ENCODE measurements at regions not wholly inside any gene's neighbourhood (a gene's known extent, or its start where the extent isn't known, plus 50 kb on each side); places are given as distances from the start of the nearest gene placed in this dataset.

DNA sequence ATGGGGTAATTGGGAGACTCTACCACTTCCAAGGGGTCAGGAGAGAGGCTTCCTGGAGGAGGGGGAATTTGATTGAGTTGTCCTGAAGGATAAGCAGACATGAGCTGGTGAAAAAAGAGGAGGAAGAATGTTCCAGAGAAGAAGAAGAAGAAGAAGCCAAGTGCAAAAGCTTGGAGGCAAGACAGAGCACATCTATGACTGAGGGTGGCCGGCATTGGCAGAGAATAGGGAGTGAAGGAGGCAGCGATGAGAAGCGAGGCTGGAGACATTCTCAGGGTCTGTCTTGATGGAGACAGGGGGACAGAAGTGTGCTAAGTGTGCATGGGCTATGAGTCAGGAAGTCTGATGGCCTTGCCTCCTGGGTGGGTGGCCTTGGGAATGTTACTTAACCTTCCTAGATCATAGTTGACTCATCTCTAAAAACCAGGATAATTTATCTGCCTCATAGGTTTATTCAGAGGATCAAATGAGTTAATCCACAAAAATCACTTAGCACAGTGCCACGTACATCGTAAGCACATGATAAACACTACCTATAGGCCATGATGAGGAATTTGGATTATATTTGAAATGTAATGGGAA lies 171.7 kb downstream of the ABCC12 start:
- TF ChIP-seq PPARA (CRISPR knock-in tag; IDR thresholded peaks at IDR 0.05; ENCODE audit: borderline replicate concordance) (no peak), BACH2 (CRISPR knock-in tag; IDR thresholded peaks at IDR 0.05; ENCODE audit: borderline replicate concordance) (no peak), ZNF70 (CRISPR knock-in tag; IDR thresholded peaks at IDR 0.05) (no peak), OSR1 (CRISPR knock-in tag; IDR thresholded peaks at IDR 0.05) (no peak), ZC3H10 (CRISPR knock-in tag; IDR thresholded peaks at IDR 0.05) (no peak), TCF4 (CRISPR knock-in tag; IDR thresholded peaks at IDR 0.05; ENCODE audit: borderline replicate concordance) (no peak), ZNF8 (CRISPR knock-in tag; IDR thresholded peaks at IDR 0.05) (no peak), SNAI2 (CRISPR knock-in tag; IDR thresholded peaks at IDR 0.05) (no peak), TOX (CRISPR knock-in tag; IDR thresholded peaks at IDR 0.05; ENCODE audit: borderline replicate concordance) (no peak), ZFP30 (CRISPR knock-in tag; IDR thresholded peaks at IDR 0.05) (no peak), RARB (CRISPR knock-in tag; IDR thresholded peaks at IDR 0.05) (no peak)
- TF ChIP-seq, protein P1, sequence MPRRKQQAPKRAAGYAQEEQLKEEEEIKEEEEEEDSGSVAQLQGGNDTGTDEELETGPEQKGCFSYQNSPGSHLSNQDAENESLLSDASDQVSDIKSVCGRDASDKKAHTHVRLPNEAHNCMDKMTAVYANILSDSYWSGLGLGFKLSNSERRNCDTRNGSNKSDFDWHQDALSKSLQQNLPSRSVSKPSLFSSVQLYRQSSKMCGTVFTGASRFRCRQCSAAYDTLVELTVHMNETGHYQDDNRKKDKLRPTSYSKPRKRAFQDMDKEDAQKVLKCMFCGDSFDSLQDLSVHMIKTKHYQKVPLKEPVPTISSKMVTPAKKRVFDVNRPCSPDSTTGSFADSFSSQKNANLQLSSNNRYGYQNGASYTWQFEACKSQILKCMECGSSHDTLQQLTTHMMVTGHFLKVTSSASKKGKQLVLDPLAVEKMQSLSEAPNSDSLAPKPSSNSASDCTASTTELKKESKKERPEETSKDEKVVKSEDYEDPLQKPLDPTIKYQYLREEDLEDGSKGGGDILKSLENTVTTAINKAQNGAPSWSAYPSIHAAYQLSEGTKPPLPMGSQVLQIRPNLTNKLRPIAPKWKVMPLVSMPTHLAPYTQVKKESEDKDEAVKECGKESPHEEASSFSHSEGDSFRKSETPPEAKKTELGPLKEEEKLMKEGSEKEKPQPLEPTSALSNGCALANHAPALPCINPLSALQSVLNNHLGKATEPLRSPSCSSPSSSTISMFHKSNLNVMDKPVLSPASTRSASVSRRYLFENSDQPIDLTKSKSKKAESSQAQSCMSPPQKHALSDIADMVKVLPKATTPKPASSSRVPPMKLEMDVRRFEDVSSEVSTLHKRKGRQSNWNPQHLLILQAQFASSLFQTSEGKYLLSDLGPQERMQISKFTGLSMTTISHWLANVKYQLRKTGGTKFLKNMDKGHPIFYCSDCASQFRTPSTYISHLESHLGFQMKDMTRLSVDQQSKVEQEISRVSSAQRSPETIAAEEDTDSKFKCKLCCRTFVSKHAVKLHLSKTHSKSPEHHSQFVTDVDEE (CRISPR knock-in tag; IDR thresholded peaks at IDR 0.05) = no peak
- TF ChIP-seq, protein P2, sequence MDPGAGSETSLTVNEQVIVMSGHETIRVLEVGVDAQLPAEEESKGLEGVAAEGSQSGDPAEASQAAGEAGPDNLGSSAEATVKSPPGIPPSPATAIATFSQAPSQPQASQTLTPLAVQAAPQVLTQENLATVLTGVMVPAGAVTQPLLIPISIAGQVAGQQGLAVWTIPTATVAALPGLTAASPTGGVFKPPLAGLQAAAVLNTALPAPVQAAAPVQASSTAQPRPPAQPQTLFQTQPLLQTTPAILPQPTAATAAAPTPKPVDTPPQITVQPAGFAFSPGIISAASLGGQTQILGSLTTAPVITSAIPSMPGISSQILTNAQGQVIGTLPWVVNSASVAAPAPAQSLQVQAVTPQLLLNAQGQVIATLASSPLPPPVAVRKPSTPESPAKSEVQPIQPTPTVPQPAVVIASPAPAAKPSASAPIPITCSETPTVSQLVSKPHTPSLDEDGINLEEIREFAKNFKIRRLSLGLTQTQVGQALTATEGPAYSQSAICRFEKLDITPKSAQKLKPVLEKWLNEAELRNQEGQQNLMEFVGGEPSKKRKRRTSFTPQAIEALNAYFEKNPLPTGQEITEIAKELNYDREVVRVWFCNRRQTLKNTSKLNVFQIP (CRISPR knock-in tag; IDR thresholded peaks at IDR 0.05; ENCODE audit: borderline replicate concordance, low read depth) = no peak
- TF ChIP-seq, protein P3, sequence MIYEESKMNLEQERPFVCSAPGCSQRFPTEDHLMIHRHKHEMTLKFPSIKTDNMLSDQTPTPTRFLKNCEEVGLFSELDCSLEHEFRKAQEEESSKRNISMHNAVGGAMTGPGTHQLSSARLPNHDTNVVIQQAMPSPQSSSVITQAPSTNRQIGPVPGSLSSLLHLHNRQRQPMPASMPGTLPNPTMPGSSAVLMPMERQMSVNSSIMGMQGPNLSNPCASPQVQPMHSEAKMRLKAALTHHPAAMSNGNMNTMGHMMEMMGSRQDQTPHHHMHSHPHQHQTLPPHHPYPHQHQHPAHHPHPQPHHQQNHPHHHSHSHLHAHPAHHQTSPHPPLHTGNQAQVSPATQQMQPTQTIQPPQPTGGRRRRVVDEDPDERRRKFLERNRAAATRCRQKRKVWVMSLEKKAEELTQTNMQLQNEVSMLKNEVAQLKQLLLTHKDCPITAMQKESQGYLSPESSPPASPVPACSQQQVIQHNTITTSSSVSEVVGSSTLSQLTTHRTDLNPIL (CRISPR knock-in tag; IDR thresholded peaks at IDR 0.05; ENCODE audit: low read depth) = no peak
- TF ChIP-seq, protein P4, sequence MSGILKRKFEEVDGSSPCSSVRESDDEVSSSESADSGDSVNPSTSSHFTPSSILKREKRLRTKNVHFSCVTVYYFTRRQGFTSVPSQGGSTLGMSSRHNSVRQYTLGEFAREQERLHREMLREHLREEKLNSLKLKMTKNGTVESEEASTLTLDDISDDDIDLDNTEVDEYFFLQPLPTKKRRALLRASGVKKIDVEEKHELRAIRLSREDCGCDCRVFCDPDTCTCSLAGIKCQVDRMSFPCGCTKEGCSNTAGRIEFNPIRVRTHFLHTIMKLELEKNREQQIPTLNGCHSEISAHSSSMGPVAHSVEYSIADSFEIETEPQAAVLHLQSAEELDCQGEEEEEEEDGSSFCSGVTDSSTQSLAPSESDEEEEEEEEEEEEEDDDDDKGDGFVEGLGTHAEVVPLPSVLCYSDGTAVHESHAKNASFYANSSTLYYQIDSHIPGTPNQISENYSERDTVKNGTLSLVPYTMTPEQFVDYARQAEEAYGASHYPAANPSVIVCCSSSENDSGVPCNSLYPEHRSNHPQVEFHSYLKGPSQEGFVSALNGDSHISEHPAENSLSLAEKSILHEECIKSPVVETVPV (CRISPR knock-in tag; IDR thresholded peaks at IDR 0.05) = no peak
- no peak for ATAC-seq

DNA sequence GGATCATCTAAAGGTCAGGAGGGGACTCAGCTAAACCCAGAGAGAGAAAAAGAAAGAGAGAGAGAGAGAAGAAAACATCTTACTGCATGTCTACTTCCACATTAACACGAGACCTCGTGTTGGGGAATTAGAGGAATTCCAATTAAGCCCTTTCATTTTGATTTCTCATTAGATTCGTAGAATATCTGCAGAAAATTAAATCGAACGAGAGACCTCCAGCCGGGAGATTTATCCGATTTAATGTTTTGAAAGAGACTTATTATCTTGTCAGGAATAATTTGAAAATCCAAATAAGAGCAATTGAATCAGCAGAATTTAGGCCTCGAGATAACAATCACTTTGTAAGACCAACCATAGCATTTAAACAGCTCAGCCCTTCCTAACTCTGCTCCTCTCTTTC lies 175.6 kb downstream of the ABCC12 start:
- no peak for ATAC-seq
- TF ChIP-seq ZFP30 (CRISPR knock-in tag; IDR thresholded peaks at IDR 0.05) = no peak
- TF ChIP-seq ZNF70 (CRISPR knock-in tag; IDR thresholded peaks at IDR 0.05) = no peak
- TF ChIP-seq BACH2 (CRISPR knock-in tag; IDR thresholded peaks at IDR 0.05; ENCODE audit: borderline replicate concordance) = no peak
- TF ChIP-seq ZFP3 (CRISPR knock-in tag; IDR thresholded peaks at IDR 0.05) = no peak
- TF ChIP-seq, protein P1 (CRISPR knock-in tag; IDR thresholded peaks at IDR 0.05) = no peak
- TF ChIP-seq, protein P5, sequence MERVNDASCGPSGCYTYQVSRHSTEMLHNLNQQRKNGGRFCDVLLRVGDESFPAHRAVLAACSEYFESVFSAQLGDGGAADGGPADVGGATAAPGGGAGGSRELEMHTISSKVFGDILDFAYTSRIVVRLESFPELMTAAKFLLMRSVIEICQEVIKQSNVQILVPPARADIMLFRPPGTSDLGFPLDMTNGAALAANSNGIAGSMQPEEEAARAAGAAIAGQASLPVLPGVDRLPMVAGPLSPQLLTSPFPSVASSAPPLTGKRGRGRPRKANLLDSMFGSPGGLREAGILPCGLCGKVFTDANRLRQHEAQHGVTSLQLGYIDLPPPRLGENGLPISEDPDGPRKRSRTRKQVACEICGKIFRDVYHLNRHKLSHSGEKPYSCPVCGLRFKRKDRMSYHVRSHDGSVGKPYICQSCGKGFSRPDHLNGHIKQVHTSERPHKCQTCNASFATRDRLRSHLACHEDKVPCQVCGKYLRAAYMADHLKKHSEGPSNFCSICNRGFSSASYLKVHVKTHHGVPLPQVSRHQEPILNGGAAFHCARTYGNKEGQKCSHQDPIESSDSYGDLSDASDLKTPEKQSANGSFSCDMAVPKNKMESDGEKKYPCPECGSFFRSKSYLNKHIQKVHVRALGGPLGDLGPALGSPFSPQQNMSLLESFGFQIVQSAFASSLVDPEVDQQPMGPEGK (CRISPR knock-in tag; IDR thresholded peaks at IDR 0.05; ENCODE audit: borderline replicate concordance) = no peak
- no peak for TF ChIP-seq ZC3H10 (CRISPR knock-in tag; IDR thresholded peaks at IDR 0.05)
- no peak for TF ChIP-seq ARNTL (CRISPR knock-in tag; IDR thresholded peaks at IDR 0.05; ENCODE audit: borderline replicate concordance, low read depth)
- no peak for TF ChIP-seq ZNF8 (CRISPR knock-in tag; IDR thresholded peaks at IDR 0.05)
- TF ChIP-seq TOX (CRISPR knock-in tag; IDR thresholded peaks at IDR 0.05; ENCODE audit: borderline replicate concordance) = no peak
- TF ChIP-seq RARB (CRISPR knock-in tag; IDR thresholded peaks at IDR 0.05) = no peak
- TF ChIP-seq OSR1 (CRISPR knock-in tag; IDR thresholded peaks at IDR 0.05) = no peak
- no peak for TF ChIP-seq PPARA (CRISPR knock-in tag; IDR thresholded peaks at IDR 0.05; ENCODE audit: borderline replicate concordance)
- no peak for TF ChIP-seq SNAI2 (CRISPR knock-in tag; IDR thresholded peaks at IDR 0.05)
- TF ChIP-seq ISL1 (CRISPR knock-in tag; IDR thresholded peaks at IDR 0.05) = no peak
- no peak for TF ChIP-seq GLIS3 (CRISPR knock-in tag; IDR thresholded peaks at IDR 0.05)

Data from SK-N-SH treated with all-trans-retinoic acid at 6 μM for 48 hours (cell line).